OCI-LY7 (cell line): ENCODE measurements at regions not wholly inside any gene's neighbourhood (a gene's known extent, or its start where the extent isn't known, plus 50 kb on each side); places are given as distances from the start of the nearest gene placed in this dataset.

Source experiments
- BruUV-seq: library from RNA; stranded (reverse); fragments of 400-500 nt; replicated peaks from 2 replicates; lab custom pipeline; 2021; lab: Mats Ljungman, UMichigan
- CTCF ChIA-PET: fragments of 300-600 bp; sonication (Branson Sonifier 250); formaldehyde crosslinking; loops from one replicate; lab custom pipeline; 2022; ENCODE audit warnings: antibody characterized with exemption; ENCODE audit not compliant: unreplicated experiment; lab: Charles Lee
- POLR2A ChIA-PET: fragments of 300-600 bp; sonication (Branson Sonifier 250); formaldehyde crosslinking; loops from one replicate; lab custom pipeline; 2022; ENCODE audit warnings: antibody characterized with exemption; lab: Charles Lee
- DNase-seq: peaks from one replicate; pipeline ENCODE4 v3.0.0-alpha.2; 2015; ENCODE audit warnings: low spot score
- H2AFZ ChIP-seq: fragments of 200-600 bp; sonication (generic), shearing (Covaris generic); 2 replicates; pipeline ENCODE4 v1.6.1; 2014; ENCODE audit warnings: mild to moderate bottlenecking, antibody characterized with exemption, low read length, moderate library complexity
- H3K27ac ChIP-seq: fragments of 200-600 bp; sonication (generic); 2 replicates; pipeline ENCODE4 v1.5.1; 2014; ENCODE audit warnings: mixed run types, low read depth, mild to moderate bottlenecking, moderate library complexity, low read length, inconsistent platforms; ENCODE audit not compliant: poor library complexity, severe bottlenecking
- H3K36me3 ChIP-seq: fragments of 200-600 bp; sonication (generic); 2 replicates; pipeline ENCODE4 v1.6.1; 2014; ENCODE audit warnings: mild to moderate bottlenecking, antibody characterized with exemption, low read length, moderate library complexity, mixed read lengths; ENCODE audit not compliant: insufficient read depth
- H3K4me1 ChIP-seq: fragments of 200-600 bp; sonication (generic); 2 replicates; pipeline ENCODE4 v1.5.1; 2014; ENCODE audit warnings: mild to moderate bottlenecking, low read length; ENCODE audit not compliant: insufficient read depth, poor library complexity, severe bottlenecking
- H3K4me2 ChIP-seq: fragments of 200-600 bp; sonication (generic); 2 replicates; pipeline ENCODE4 v1.6.1; 2014; ENCODE audit warnings: mild to moderate bottlenecking, low read length
- H3K4me3 ChIP-seq: fragments of 200-600 bp; sonication (generic); 2 replicates; pipeline ENCODE4 v1.5.1; 2014; ENCODE audit warnings: mild to moderate bottlenecking, low read depth, low read length; ENCODE audit not compliant: poor library complexity, severe bottlenecking
- H3K79me2 ChIP-seq: fragments of 200-600 bp; sonication (generic); 2 replicates; pipeline ENCODE4 v1.6.1; 2016; ENCODE audit warnings: low read depth, mild to moderate bottlenecking, low read length, moderate library complexity, mixed read lengths; ENCODE audit not compliant: insufficient read depth
- H3K9me2 ChIP-seq: fragments of 200-600 bp; sonication (generic); 2 replicates; pipeline ENCODE4 v1.6.1; 2016; ENCODE audit warnings: mild to moderate bottlenecking, low read length, mixed read lengths; ENCODE audit not compliant: insufficient read depth
- H3K9me3 ChIP-seq: fragments of 200-600 bp; sonication (generic); 2 replicates; pipeline ENCODE4 v1.6.1; 2014; ENCODE audit warnings: mild to moderate bottlenecking, mixed run types, low read length, mixed read lengths
- H4K20me1 ChIP-seq: fragments of 200-600 bp; sonication (generic); 2 replicates; pipeline ENCODE4 v1.6.1; 2014; ENCODE audit warnings: mild to moderate bottlenecking, antibody characterized with exemption, low read length, moderate library complexity, mixed read lengths; ENCODE audit not compliant: insufficient read depth
- EZH2phosphoT487 ChIP-seq: fragments of 200-600 bp; sonication (generic); IDR thresholded peaks from 2 replicates; pipeline ENCODE4 v1.6.1; 2018; ENCODE audit warnings: low read depth, borderline replicate concordance, mild to moderate bottlenecking, mixed run types, antibody characterized with exemption, low read length, moderate library complexity, mixed read lengths
- intact Hi-C: fragments of 100-400 bp; cut with micrococcal nuclease; formaldehyde crosslinking; loops from one replicate; pipeline ENCODE4 v1.10.0; 2022; ENCODE audit not compliant: unreplicated experiment
- TF ChIP-seq, protein P1 (sequence below): fragments of 200-600 bp; sonication (generic); conservative IDR thresholded peaks from 2 replicates; pipeline ENCODE4 v1.5.1; 2014; ENCODE audit warnings: mild to moderate bottlenecking, antibody characterized with exemption, low read length, moderate library complexity, mixed read lengths

- ChIA-PET POLR2A (no interaction called here), CTCF (no interaction called here)
- H4K20me1 ChIP-seq = no peaks in the 10 kb centered on the region; the same call in 1 of the 2 replicates
- no peaks in the 10 kb centered on the region for H3K79me2 ChIP-seq
- intact Hi-C loops = no loop called here
- H2AFZ ChIP-seq = no peak overlapping the region
- no peak overlapping the region for H3K27ac ChIP-seq
- no peaks in the 10 kb centered on the region for H3K9me2 ChIP-seq
- H3K36me3 ChIP-seq = no peaks in the 10 kb centered on the region
- BruUV-seq = no TSS peak
- no peak for DNase-seq
- no peaks in the 10 kb centered on the region for H3K9me3 ChIP-seq
- TF ChIP-seq EZH2phosphoT487 = no peak
- TF ChIP-seq, protein P1, sequence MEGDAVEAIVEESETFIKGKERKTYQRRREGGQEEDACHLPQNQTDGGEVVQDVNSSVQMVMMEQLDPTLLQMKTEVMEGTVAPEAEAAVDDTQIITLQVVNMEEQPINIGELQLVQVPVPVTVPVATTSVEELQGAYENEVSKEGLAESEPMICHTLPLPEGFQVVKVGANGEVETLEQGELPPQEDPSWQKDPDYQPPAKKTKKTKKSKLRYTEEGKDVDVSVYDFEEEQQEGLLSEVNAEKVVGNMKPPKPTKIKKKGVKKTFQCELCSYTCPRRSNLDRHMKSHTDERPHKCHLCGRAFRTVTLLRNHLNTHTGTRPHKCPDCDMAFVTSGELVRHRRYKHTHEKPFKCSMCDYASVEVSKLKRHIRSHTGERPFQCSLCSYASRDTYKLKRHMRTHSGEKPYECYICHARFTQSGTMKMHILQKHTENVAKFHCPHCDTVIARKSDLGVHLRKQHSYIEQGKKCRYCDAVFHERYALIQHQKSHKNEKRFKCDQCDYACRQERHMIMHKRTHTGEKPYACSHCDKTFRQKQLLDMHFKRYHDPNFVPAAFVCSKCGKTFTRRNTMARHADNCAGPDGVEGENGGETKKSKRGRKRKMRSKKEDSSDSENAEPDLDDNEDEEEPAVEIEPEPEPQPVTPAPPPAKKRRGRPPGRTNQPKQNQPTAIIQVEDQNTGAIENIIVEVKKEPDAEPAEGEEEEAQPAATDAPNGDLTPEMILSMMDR = no peak
- no peak overlapping the region for H3K4me2 ChIP-seq
- H3K4me3 ChIP-seq = no peak overlapping the region
- H3K4me1 ChIP-seq = no peaks in the 10 kb centered on the region
Observed at GRCh38 chr17:33628500-33629346, 335.6 kb upstream of the ASIC2 start.

- H3K27ac ChIP-seq = no peak overlapping the region
- BruUV-seq = no TSS peak
- H4K20me1 ChIP-seq = no peaks in the 10 kb centered on the region
- H3K9me2 ChIP-seq = no peaks in the 10 kb centered on the region
- H2AFZ ChIP-seq = no peak overlapping the region
- H3K36me3 ChIP-seq = no peaks in the 10 kb centered on the region
- ChIA-PET POLR2A (interaction anchor here (0.6 kb wide), 1 partner anchor 186 kb away, joined by 3 read pairs; no protein-coding TSS in a partner anchor), CTCF (no interaction called here)
- H3K4me1 ChIP-seq = no peaks in the 10 kb centered on the region
- intact Hi-C loops = no loop called here
- DNase-seq = no peak
- TF ChIP-seq, protein P1 = no peak
- TF ChIP-seq EZH2phosphoT487 = no peak
- H3K4me2 ChIP-seq = no peak overlapping the region
- peaks cover 12% of the 10 kb centered on the region; the same call in 1 of the 2 replicates for H3K9me3 ChIP-seq
- no peak overlapping the region for H3K4me3 ChIP-seq
- no peaks in the 10 kb centered on the region for H3K79me2 ChIP-seq
Observed at GRCh38 chr17:33633446-33633845, 340.4 kb upstream of the ASIC2 start.

DNA sequence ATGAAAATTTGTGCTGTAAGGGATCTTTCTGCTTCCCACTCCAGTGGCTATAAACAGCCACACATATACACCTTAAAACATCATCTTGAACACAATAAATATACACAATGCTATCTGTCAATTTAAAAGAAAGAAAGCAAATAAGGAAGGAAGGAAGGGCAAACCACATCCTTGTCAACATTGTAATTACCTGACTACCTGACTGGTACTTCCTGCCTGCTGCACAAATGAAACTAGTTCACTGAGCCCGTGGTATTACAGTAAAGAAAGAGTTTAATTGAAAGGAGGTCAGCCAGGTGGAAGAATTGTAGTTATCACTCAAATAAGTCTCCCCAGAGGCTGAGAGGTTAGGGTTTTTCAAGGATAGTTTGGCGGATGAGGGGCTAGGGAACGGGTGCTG, 344.4 kb upstream of the ASIC2 start:
- Histone ChIP-seq H3K4me1 (no peaks in the 10 kb centered on the region), H3K27ac (no peak overlapping the region), H3K79me2 (no peaks in the 10 kb centered on the region), H2AFZ (no peak overlapping the region), H3K36me3 (no peaks in the 10 kb centered on the region), H3K9me2 (no peaks in the 10 kb centered on the region), H3K4me2 (no peak overlapping the region), H3K4me3 (no peak overlapping the region), H3K9me3 (peaks cover 12% of the 10 kb centered on the region; the same call in 1 of the 2 replicates), H4K20me1 (no peaks in the 10 kb centered on the region)
- CTCF ChIA-PET = no interaction called here
- intact Hi-C loops = no loop called here
- TF ChIP-seq, protein P1 = no peak
- no peak for TF ChIP-seq EZH2phosphoT487
- DNase-seq = no peak
- no TSS peak for BruUV-seq
- POLR2A ChIA-PET = no interaction called here
